ENCODE measurements at regions not wholly inside any gene's neighbourhood (a gene's known extent, or its start where the extent isn't known, plus 50 kb on each side); places are given as distances from the start of the nearest gene placed in this dataset.

GRCh38 chr3:146342989-146343388, 92.1 kb upstream of the PLSCR4 start:
- H3K4me3 ChIP-seq (ENCODE audit: low read depth in 1 of 2, low read length in 2 of 2): no peak overlapping the region
- no peaks in the 10 kb centered on the region for H3K36me3 ChIP-seq (ENCODE audit: control insufficient read depth in 1 of 2, insufficient read depth in 2 of 2, low read length in 2 of 2)
- H3K27me3 ChIP-seq (ENCODE audit: control insufficient read depth in 1 of 2, insufficient read depth in 2 of 2, low read length in 2 of 2): no peaks in the 10 kb centered on the region
- no peaks in the 10 kb centered on the region for H3K4me1 ChIP-seq (ENCODE audit: control insufficient read depth in 1 of 2, insufficient read depth in 2 of 2, low read length in 2 of 2)
- no peak overlapping the region for H3K9ac ChIP-seq (ENCODE audit: low read depth in 1 of 2, low read length in 2 of 2)
- H3K27ac ChIP-seq (ENCODE audit: low read depth, low read length): no peak overlapping the region
- no peaks in the 10 kb centered on the region for H3K9me3 ChIP-seq (ENCODE audit: control insufficient read depth in 1 of 2, low read length in 2 of 2)

DNA sequence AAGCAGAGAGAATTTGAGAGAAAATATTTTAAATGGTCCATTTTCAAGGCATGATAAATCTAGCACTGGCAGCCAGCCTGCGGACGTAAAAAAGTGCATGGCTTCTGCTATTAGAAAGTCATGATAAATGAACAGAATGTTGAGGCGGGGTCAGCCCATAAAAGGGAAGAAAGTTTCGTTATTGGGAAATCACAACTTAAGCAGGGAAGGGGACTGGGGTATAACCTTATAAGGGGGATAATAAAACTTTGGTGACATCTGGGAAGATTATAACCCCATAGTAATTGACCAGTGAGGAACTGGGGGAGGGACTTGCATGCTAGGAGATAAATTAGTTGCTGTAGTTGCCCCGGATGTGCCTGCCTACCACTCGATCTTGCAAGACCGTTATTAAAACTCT, 88.4 kb upstream of the PLSCR4 start:
- no peak overlapping the region for H3K27ac ChIP-seq (ENCODE audit: low read depth, low read length)

GRCh38 chr3:146337991-146338390, 87.1 kb upstream of the PLSCR4 start:
- H3K27me3 ChIP-seq (ENCODE audit: control insufficient read depth in 1 of 2, insufficient read depth in 2 of 2, low read length in 2 of 2): no peaks in the 10 kb centered on the region
- no peaks in the 10 kb centered on the region for H3K9me3 ChIP-seq (ENCODE audit: control insufficient read depth in 1 of 2, low read length in 2 of 2)
- no peak overlapping the region for H3K9ac ChIP-seq (ENCODE audit: low read depth in 1 of 2, low read length in 2 of 2)
- H3K4me1 ChIP-seq (ENCODE audit: control insufficient read depth in 1 of 2, insufficient read depth in 2 of 2, low read length in 2 of 2): no peaks in the 10 kb centered on the region
- H3K4me3 ChIP-seq (ENCODE audit: low read depth in 1 of 2, low read length in 2 of 2): no peak overlapping the region
- H3K36me3 ChIP-seq (ENCODE audit: control insufficient read depth in 1 of 2, insufficient read depth in 2 of 2, low read length in 2 of 2): no peaks in the 10 kb centered on the region
- no peak overlapping the region for H3K27ac ChIP-seq (ENCODE audit: low read depth, low read length)

More for the DNA sequence above, 88.4 kb upstream of the PLSCR4 start:
- Histone ChIP-seq H3K4me3 (ENCODE audit: low read depth in 1 of 2, low read length in 2 of 2) (no peak overlapping the region), H3K9ac (ENCODE audit: low read depth in 1 of 2, low read length in 2 of 2) (no peak overlapping the region), H3K36me3 (ENCODE audit: control insufficient read depth in 1 of 2, insufficient read depth in 2 of 2, low read length in 2 of 2) (no peaks in the 10 kb centered on the region), H3K4me1 (ENCODE audit: control insufficient read depth in 1 of 2, insufficient read depth in 2 of 2, low read length in 2 of 2) (no peaks in the 10 kb centered on the region), H3K9me3 (ENCODE audit: control insufficient read depth in 1 of 2, low read length in 2 of 2) (no peaks in the 10 kb centered on the region), H3K27me3 (ENCODE audit: control insufficient read depth in 1 of 2, insufficient read depth in 2 of 2, low read length in 2 of 2) (no peaks in the 10 kb centered on the region)

- Histone ChIP-seq H3K27ac (ENCODE audit: low read depth, low read length) (no peak overlapping the region), H3K9ac (ENCODE audit: low read depth in 1 of 2, low read length in 2 of 2) (no peak overlapping the region)
Measured at GRCh38 chr3:146335386-146335785, 84.5 kb upstream of the PLSCR4 start.

GRCh38 chr3:146334151-146334550, 83.2 kb upstream of the PLSCR4 start:
- H3K9me3 ChIP-seq (ENCODE audit: control insufficient read depth in 1 of 2, low read length in 2 of 2): no peaks in the 10 kb centered on the region
- H3K4me3 ChIP-seq (ENCODE audit: low read depth in 1 of 2, low read length in 2 of 2): no peak overlapping the region
- H3K36me3 ChIP-seq (ENCODE audit: control insufficient read depth in 1 of 2, insufficient read depth in 2 of 2, low read length in 2 of 2): no peaks in the 10 kb centered on the region
- no peaks in the 10 kb centered on the region for H3K4me1 ChIP-seq (ENCODE audit: control insufficient read depth in 1 of 2, insufficient read depth in 2 of 2, low read length in 2 of 2)
- no peaks in the 10 kb centered on the region for H3K27me3 ChIP-seq (ENCODE audit: control insufficient read depth in 1 of 2, insufficient read depth in 2 of 2, low read length in 2 of 2)
- H3K9ac ChIP-seq (ENCODE audit: low read depth in 1 of 2, low read length in 2 of 2): no peak overlapping the region
- no peak overlapping the region for H3K27ac ChIP-seq (ENCODE audit: low read depth, low read length)

More at GRCh38 chr3:146335386-146335785, 84.5 kb upstream of the PLSCR4 start:
- Histone ChIP-seq H3K9me3 (ENCODE audit: control insufficient read depth in 1 of 2, low read length in 2 of 2) (no peaks in the 10 kb centered on the region), H3K4me1 (ENCODE audit: control insufficient read depth in 1 of 2, insufficient read depth in 2 of 2, low read length in 2 of 2) (no peaks in the 10 kb centered on the region), H3K27me3 (ENCODE audit: control insufficient read depth in 1 of 2, insufficient read depth in 2 of 2, low read length in 2 of 2) (no peaks in the 10 kb centered on the region), H3K4me3 (ENCODE audit: low read depth in 1 of 2, low read length in 2 of 2) (no peak overlapping the region), H3K36me3 (ENCODE audit: control insufficient read depth in 1 of 2, insufficient read depth in 2 of 2, low read length in 2 of 2) (no peaks in the 10 kb centered on the region)

GRCh38 chr3:146331967-146332366, 81.1 kb upstream of the PLSCR4 start:
- no peaks in the 10 kb centered on the region for H3K4me1 ChIP-seq (ENCODE audit: control insufficient read depth in 1 of 2, insufficient read depth in 2 of 2, low read length in 2 of 2)
- H3K9ac ChIP-seq (ENCODE audit: low read depth in 1 of 2, low read length in 2 of 2): no peak overlapping the region
- no peak overlapping the region for H3K27ac ChIP-seq (ENCODE audit: low read depth, low read length)
- H3K36me3 ChIP-seq (ENCODE audit: control insufficient read depth in 1 of 2, insufficient read depth in 2 of 2, low read length in 2 of 2): no peaks in the 10 kb centered on the region
- no peaks in the 10 kb centered on the region for H3K9me3 ChIP-seq (ENCODE audit: control insufficient read depth in 1 of 2, low read length in 2 of 2)
- H3K4me3 ChIP-seq (ENCODE audit: low read depth in 1 of 2, low read length in 2 of 2): no peak overlapping the region
- H3K27me3 ChIP-seq (ENCODE audit: control insufficient read depth in 1 of 2, insufficient read depth in 2 of 2, low read length in 2 of 2): no peaks in the 10 kb centered on the region

- H3K27ac ChIP-seq (ENCODE audit: low read depth, low read length): no peak overlapping the region
- no peaks in the 10 kb centered on the region for H3K9me3 ChIP-seq (ENCODE audit: control insufficient read depth in 1 of 2, low read length in 2 of 2)
- H3K4me3 ChIP-seq (ENCODE audit: low read depth in 1 of 2, low read length in 2 of 2): no peak overlapping the region
- no peaks in the 10 kb centered on the region for H3K4me1 ChIP-seq (ENCODE audit: control insufficient read depth in 1 of 2, insufficient read depth in 2 of 2, low read length in 2 of 2)
- H3K27me3 ChIP-seq (ENCODE audit: control insufficient read depth in 1 of 2, insufficient read depth in 2 of 2, low read length in 2 of 2): no peaks in the 10 kb centered on the region
- H3K36me3 ChIP-seq (ENCODE audit: control insufficient read depth in 1 of 2, insufficient read depth in 2 of 2, low read length in 2 of 2): no peaks in the 10 kb centered on the region
- H3K9ac ChIP-seq (ENCODE audit: low read depth in 1 of 2, low read length in 2 of 2): no peak overlapping the region
Measured at GRCh38 chr3:146326875-146327543, 76.1 kb upstream of the PLSCR4 start.

GRCh38 chr3:146325170-146325569, 74.3 kb upstream of the PLSCR4 start:
- Histone ChIP-seq H3K36me3 (ENCODE audit: control insufficient read depth in 1 of 2, insufficient read depth in 2 of 2, low read length in 2 of 2) (no peaks in the 10 kb centered on the region), H3K9ac (ENCODE audit: low read depth in 1 of 2, low read length in 2 of 2) (no peak overlapping the region), H3K9me3 (ENCODE audit: control insufficient read depth in 1 of 2, low read length in 2 of 2) (no peaks in the 10 kb centered on the region)

GRCh38 chr3:146322216-146322817, 71.4 kb upstream of the PLSCR4 start:
- Histone ChIP-seq H3K9ac (ENCODE audit: low read depth in 1 of 2, low read length in 2 of 2) (no peak overlapping the region), H3K27me3 (ENCODE audit: control insufficient read depth in 1 of 2, insufficient read depth in 2 of 2, low read length in 2 of 2) (no peaks in the 10 kb centered on the region), H3K9me3 (ENCODE audit: control insufficient read depth in 1 of 2, low read length in 2 of 2) (no peaks in the 10 kb centered on the region), H3K27ac (ENCODE audit: low read depth, low read length) (no peak overlapping the region), H3K36me3 (ENCODE audit: control insufficient read depth in 1 of 2, insufficient read depth in 2 of 2, low read length in 2 of 2) (no peaks in the 10 kb centered on the region), H3K4me3 (ENCODE audit: low read depth in 1 of 2, low read length in 2 of 2) (no peak overlapping the region), H3K4me1 (ENCODE audit: control insufficient read depth in 1 of 2, insufficient read depth in 2 of 2, low read length in 2 of 2) (no peaks in the 10 kb centered on the region)

More at GRCh38 chr3:146325170-146325569, 74.3 kb upstream of the PLSCR4 start:
- H3K27ac ChIP-seq (ENCODE audit: low read depth, low read length): no peak overlapping the region
- no peaks in the 10 kb centered on the region for H3K4me1 ChIP-seq (ENCODE audit: control insufficient read depth in 1 of 2, insufficient read depth in 2 of 2, low read length in 2 of 2)
- H3K27me3 ChIP-seq (ENCODE audit: control insufficient read depth in 1 of 2, insufficient read depth in 2 of 2, low read length in 2 of 2): no peaks in the 10 kb centered on the region
- H3K4me3 ChIP-seq (ENCODE audit: low read depth in 1 of 2, low read length in 2 of 2): no peak overlapping the region

GRCh38 chr3:146314871-146315270, 64.0 kb upstream of the PLSCR4 start:
- Histone ChIP-seq H3K9ac (ENCODE audit: low read depth in 1 of 2, low read length in 2 of 2) (no peak overlapping the region), H3K4me1 (ENCODE audit: control insufficient read depth in 1 of 2, insufficient read depth in 2 of 2, low read length in 2 of 2) (no peaks in the 10 kb centered on the region), H3K4me3 (ENCODE audit: low read depth in 1 of 2, low read length in 2 of 2) (no peak overlapping the region), H3K27me3 (ENCODE audit: control insufficient read depth in 1 of 2, insufficient read depth in 2 of 2, low read length in 2 of 2) (no peaks in the 10 kb centered on the region), H3K9me3 (ENCODE audit: control insufficient read depth in 1 of 2, low read length in 2 of 2) (no peaks in the 10 kb centered on the region), H3K27ac (ENCODE audit: low read depth, low read length) (no peak overlapping the region), H3K36me3 (ENCODE audit: control insufficient read depth in 1 of 2, insufficient read depth in 2 of 2, low read length in 2 of 2) (no peaks in the 10 kb centered on the region)

Measured in duodenal mucosa (tissue), 2 donors.